ENCODE measurements at regions not wholly inside any gene's neighbourhood (a gene's known extent, or its start where the extent isn't known, plus 50 kb on each side); places are given as distances from the start of the nearest gene placed in this dataset.

DNA sequence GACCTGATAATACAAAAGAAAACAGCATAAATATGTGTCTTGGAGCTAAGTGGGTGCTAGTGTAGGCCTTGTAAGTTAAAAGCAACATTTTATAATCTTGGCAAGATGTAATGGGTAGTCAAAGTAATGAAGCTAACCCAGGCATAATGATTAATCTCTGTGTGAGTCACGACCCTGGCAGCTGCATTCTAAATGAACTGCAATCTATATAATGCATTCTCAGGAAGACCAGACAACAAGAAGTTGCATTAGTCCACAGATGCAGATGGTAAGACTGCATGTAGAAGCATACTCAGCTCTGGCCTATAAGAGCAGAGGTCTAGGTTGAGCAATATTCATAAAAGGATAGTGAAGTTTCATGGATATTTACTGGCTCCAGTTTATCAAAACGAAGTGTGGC is 85.6 kb upstream of the ETAA1 start (continued):
- TF ChIP-seq BMI1 (IDR thresholded peaks at IDR 0.05; ENCODE audit: borderline replicate concordance) (no peak), ZNF217 (IDR thresholded peaks at IDR 0.05) (no peak), YBX1 (IDR thresholded peaks at IDR 0.05) (no peak), RB1 (IDR thresholded peaks at IDR 0.05; ENCODE audit: borderline replicate concordance) (no peak), HDGF (IDR thresholded peaks at IDR 0.05) (no peak), POU2F2 (IDR thresholded peaks at IDR 0.05; ENCODE audit: borderline replicate concordance, low read depth, low read length) (no peak), BCL11A (IDR thresholded peaks at IDR 0.05; ENCODE audit: low read depth, low read length) (no peak), SMAD1 (IDR thresholded peaks at IDR 0.05; ENCODE audit: low read depth, partially characterized antibody) (no peak)
- TF ChIP-seq, protein P1, sequence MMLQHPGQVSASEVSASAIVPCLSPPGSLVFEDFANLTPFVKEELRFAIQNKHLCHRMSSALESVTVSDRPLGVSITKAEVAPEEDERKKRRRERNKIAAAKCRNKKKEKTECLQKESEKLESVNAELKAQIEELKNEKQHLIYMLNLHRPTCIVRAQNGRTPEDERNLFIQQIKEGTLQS (IDR thresholded peaks at IDR 0.05; ENCODE audit: borderline replicate concordance, extremely low read depth, low read depth, low read length) = no peak

- no peak overlapping the region for H3K4me3 ChIP-seq
- intact Hi-C loops (cut with micrococcal nuclease; ENCODE audit: unreplicated experiment) = no loop called here
- H3K4me2 ChIP-seq (ENCODE audit: control insufficient read depth, insufficient read depth) = no peak overlapping the region
- in situ Hi-C loops (cut with MboI) = no loop called here
- H2AFZ ChIP-seq (ENCODE audit: control insufficient read depth, low read depth, low read length) = no peak overlapping the region
- SMC1A ChIA-PET (ENCODE audit: uncharacterized antibody, unreplicated experiment) = no interaction called here
- BruUV-seq (replicated peaks) = no TSS peak
- H3K27ac ChIP-seq (ENCODE audit: control insufficient read depth, insufficient read depth) = no peak overlapping the region
- H4K20me1 ChIP-seq (ENCODE audit: control insufficient read depth, insufficient read depth) = no peaks in the 10 kb centered on the region
- CTCF ChIA-PET = interaction anchor here (0.6 kb wide), 1 partner anchor 32 kb away, joined by 5 read pairs; no protein-coding TSS in a partner anchor
- no peak overlapping the region for H3K9ac ChIP-seq (ENCODE audit: control insufficient read depth, insufficient read depth, low read length)
- DNase-seq (ENCODE audit: low read depth, low spot score) (no peak), FAIRE-seq (no peak), ATAC-seq (no peak)
- no peaks in the 10 kb centered on the region for H3K9me3 ChIP-seq (replicated peaks; ENCODE audit: control insufficient read depth, insufficient read depth, low read length)
- H3K27me3 ChIP-seq (replicated peaks in 1 of 2; ENCODE audit: control insufficient read depth in 2 of 2, insufficient read depth in 2 of 2, low read length in 1 of 2) = no peaks in the 10 kb centered on the region; a peak in 1 of 4 replicates
- WGBS (ENCODE audit: insufficient coverage, insufficient replicate concordance, low lambda C conversion rate, missing lambda C conversion rate) = 44% methylated on average over 1 of the region's 1 CpG
- RAD21 ChIA-PET (ENCODE audit: unreplicated experiment) = no interaction called here
- no peaks in the 10 kb centered on the region for H3K4me1 ChIP-seq (ENCODE audit: control insufficient read depth, insufficient read depth, low read length)
- H3K79me2 ChIP-seq (ENCODE audit: control insufficient read depth, insufficient read depth, low read length) = no peaks in the 10 kb centered on the region
- POLR2A ChIA-PET = no interaction called here
- H3K36me3 ChIP-seq (ENCODE audit: control insufficient read depth in 2 of 2, insufficient read depth in 2 of 2, low read length in 1 of 2) = no peaks in the 10 kb centered on the region
- TF ChIP-seq SMAD1 (IDR thresholded peaks at IDR 0.05; ENCODE audit: low read depth, partially characterized antibody) = no peak
- no peak for TF ChIP-seq NFIC (IDR thresholded peaks at IDR 0.05; ENCODE audit: low read depth, low read length)
- no peak for TF ChIP-seq ASH2L (IDR thresholded peaks at IDR 0.05; ENCODE audit: borderline replicate concordance, low read depth)
- no peak for TF ChIP-seq TCF3 (IDR thresholded peaks at IDR 0.05; ENCODE audit: borderline replicate concordance, insufficient read depth, low read depth, low read length)
- no peak for TF ChIP-seq WRNIP1 (IDR thresholded peaks at IDR 0.05; ENCODE audit: borderline replicate concordance, low read depth, low read length)
- TF ChIP-seq ZNF24 (IDR thresholded peaks at IDR 0.05) = no peak
- no peak for TF ChIP-seq SPI1 (IDR thresholded peaks at IDR 0.05; ENCODE audit: borderline replicate concordance, insufficient read depth, low read depth, low read length)
- TF ChIP-seq, protein P2, sequence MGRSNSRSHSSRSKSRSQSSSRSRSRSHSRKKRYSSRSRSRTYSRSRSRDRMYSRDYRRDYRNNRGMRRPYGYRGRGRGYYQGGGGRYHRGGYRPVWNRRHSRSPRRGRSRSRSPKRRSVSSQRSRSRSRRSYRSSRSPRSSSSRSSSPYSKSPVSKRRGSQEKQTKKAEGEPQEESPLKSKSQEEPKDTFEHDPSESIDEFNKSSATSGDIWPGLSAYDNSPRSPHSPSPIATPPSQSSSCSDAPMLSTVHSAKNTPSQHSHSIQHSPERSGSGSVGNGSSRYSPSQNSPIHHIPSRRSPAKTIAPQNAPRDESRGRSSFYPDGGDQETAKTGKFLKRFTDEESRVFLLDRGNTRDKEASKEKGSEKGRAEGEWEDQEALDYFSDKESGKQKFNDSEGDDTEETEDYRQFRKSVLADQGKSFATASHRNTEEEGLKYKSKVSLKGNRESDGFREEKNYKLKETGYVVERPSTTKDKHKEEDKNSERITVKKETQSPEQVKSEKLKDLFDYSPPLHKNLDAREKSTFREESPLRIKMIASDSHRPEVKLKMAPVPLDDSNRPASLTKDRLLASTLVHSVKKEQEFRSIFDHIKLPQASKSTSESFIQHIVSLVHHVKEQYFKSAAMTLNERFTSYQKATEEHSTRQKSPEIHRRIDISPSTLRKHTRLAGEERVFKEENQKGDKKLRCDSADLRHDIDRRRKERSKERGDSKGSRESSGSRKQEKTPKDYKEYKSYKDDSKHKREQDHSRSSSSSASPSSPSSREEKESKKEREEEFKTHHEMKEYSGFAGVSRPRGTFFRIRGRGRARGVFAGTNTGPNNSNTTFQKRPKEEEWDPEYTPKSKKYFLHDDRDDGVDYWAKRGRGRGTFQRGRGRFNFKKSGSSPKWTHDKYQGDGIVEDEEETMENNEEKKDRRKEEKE (IDR thresholded peaks at IDR 0.05) = no peak
- TF ChIP-seq PKNOX1 (IDR thresholded peaks at IDR 0.05) = no peak
- TF ChIP-seq RAD21 (IDR thresholded peaks at IDR 0.05; ENCODE audit: insufficient read depth, low read depth, low read length) = no peak
- no peak for TF ChIP-seq NKRF (conservative IDR thresholded peaks at IDR 0.05)
- no peak for TF ChIP-seq BMI1 (IDR thresholded peaks at IDR 0.05; ENCODE audit: borderline replicate concordance)
Measured at GRCh38 chr2:67312871-67313270, 84.3 kb upstream of the ETAA1 start.

Measured in GM12878 (cell line).